Fibroblast of skin of back (primary cell): ENCODE measurements at regions not wholly inside any gene's neighbourhood (a gene's known extent, or its start where the extent isn't known, plus 50 kb on each side); places are given as distances from the start of the nearest gene placed in this dataset.
A peak's percentile ranks its signal among the peaks of the same experiment; 100 is the strongest.

ENCODE experiments used
- DNase-seq: peaks from one replicate; pipeline ENCODE4 v3.0.0-alpha.2; 2013

GRCh38 chr12:91964501-91964900 is 181.1 kb downstream of the BTG1 start:
- no peak for DNase-seq

GRCh38 chr12:91959220-91959619 is 186.4 kb downstream of the BTG1 start:
- no peak for DNase-seq

GRCh38 chr12:91958816-91959215 is 186.8 kb downstream of the BTG1 start:
- peak; percentile 88 for DNase-seq

- DNase-seq, result no peak
Measured at GRCh38 chr12:91954747-91955146, 190.9 kb downstream of the BTG1 start.

- no peak for DNase-seq
Measured at GRCh38 chr12:91954326-91954725, 191.3 kb downstream of the BTG1 start.

- DNase-seq, result no peak
Measured at GRCh38 chr12:91952916-91953315, 192.7 kb downstream of the BTG1 start.

GRCh38 chr12:91951571-91951970 is 194.1 kb downstream of the BTG1 start:
- peak; percentile 44 for DNase-seq

GRCh38 chr12:91948504-91948903 is 197.1 kb downstream of the BTG1 start:
- DNase-seq, result no peak

- no peak for DNase-seq
Measured at GRCh38 chr12:91947459-91947858, 198.2 kb downstream of the BTG1 start.

- no peak for DNase-seq
Measured at GRCh38 chr12:91944637-91945036, 201.0 kb downstream of the BTG1 start.

- no peak for DNase-seq
Measured at GRCh38 chr12:91940826-91941570, 204.6 kb downstream of the BTG1 start.

- DNase-seq, result no peak
Measured at GRCh38 chr12:91940322-91940721, 205.3 kb downstream of the BTG1 start.

GRCh38 chr12:91937706-91938105 is 207.9 kb downstream of the BTG1 start:
- DNase-seq, result no peak

GRCh38 chr12:91937009-91937408 is 208.6 kb downstream of the BTG1 start:
- peak; percentile 16 for DNase-seq

- DNase-seq, result no peak
Measured at GRCh38 chr12:91935296-91935695, 210.3 kb downstream of the BTG1 start.

GRCh38 chr12:91931111-91931510 is 214.5 kb downstream of the BTG1 start:
- no peak for DNase-seq

- DNase-seq, result no peak
Measured at GRCh38 chr12:91928501-91928900, 217.1 kb downstream of the BTG1 start.

- peak; percentile 77 for DNase-seq
Measured at GRCh38 chr12:91926848-91927247, 218.8 kb downstream of the BTG1 start.

GRCh38 chr12:91924827-91925226 is 220.8 kb downstream of the BTG1 start:
- no peak for DNase-seq

GRCh38 chr12:91923864-91924263 is 221.8 kb downstream of the BTG1 start:
- no peak for DNase-seq

GRCh38 chr12:91922674-91923073 is 223.0 kb downstream of the BTG1 start:
- DNase-seq, result no peak

GRCh38 chr12:91922139-91922538 is 223.5 kb downstream of the BTG1 start:
- DNase-seq, result no peak

GRCh38 chr12:91921555-91921954 is 224.1 kb downstream of the BTG1 start:
- peak; percentile 22 for DNase-seq

- no peak for DNase-seq
Measured at GRCh38 chr12:91920741-91921140, 224.9 kb downstream of the BTG1 start.

- DNase-seq, result peak; percentile 55
Measured at GRCh38 chr12:91920276-91920675, 225.4 kb downstream of the BTG1 start.
